ENCODE measurements at regions not wholly inside any gene's neighbourhood (a gene's known extent, or its start where the extent isn't known, plus 50 kb on each side); places are given as distances from the start of the nearest gene placed in this dataset.

GRCh38 chr1:223014142-223014873 lies 128.7 kb downstream of the TLR5 start:
- CTCF ChIA-PET = interaction anchor here (0.7 kb wide), 2 partner anchors 198 to 1289 kb away, joined by 4 to 7 read pairs; no protein-coding TSS in a partner anchor
- Histone ChIP-seq H3K4me2 (no peak overlapping the region), H3K4me3 (no peak overlapping the region), H3K27me3 (ENCODE audit: insufficient read depth, low read depth) (no peaks in the 10 kb centered on the region), H3K27ac (no peak overlapping the region), H3K36me3 (ENCODE audit: low read depth) (no peaks in the 10 kb centered on the region), H4K20me1 (ENCODE audit: insufficient read depth) (no peaks in the 10 kb centered on the region), H3K9me3 (ENCODE audit: insufficient read depth, low read depth) (no peaks in the 10 kb centered on the region), H3K4me1 (replicated peaks; ENCODE audit: insufficient read depth) (no peaks in the 10 kb centered on the region), H3F3A (ENCODE audit: insufficient read depth, low read depth) (no peaks in the 10 kb centered on the region), H3K79me2 (ENCODE audit: low read depth) (no peaks in the 10 kb centered on the region), H3K9me2 (ENCODE audit: insufficient read depth) (no peaks in the 10 kb centered on the region), H2AFZ (no peak overlapping the region)
- no peak for TF ChIP-seq EZH2 (IDR thresholded peaks at IDR 0.05; ENCODE audit: low read depth)
- TF ChIP-seq CTCF (conservative IDR thresholded peaks at IDR 0.05) = no peak
- intact Hi-C loops (cut with micrococcal nuclease; ENCODE audit: unreplicated experiment) = no loop called here
- no TSS peak for BruUV-seq (replicated peaks)
- POLR2A ChIA-PET (ENCODE audit: unreplicated experiment) = no interaction called here
- DNase-seq = no peak

- H3K9me3 ChIP-seq (ENCODE audit: insufficient read depth, low read depth) = no peaks in the 10 kb centered on the region
- H3K36me3 ChIP-seq (ENCODE audit: low read depth) = no peaks in the 10 kb centered on the region
- no peak for TF ChIP-seq EZH2 (IDR thresholded peaks at IDR 0.05; ENCODE audit: low read depth)
- no peak for TF ChIP-seq CTCF (conservative IDR thresholded peaks at IDR 0.05)
- no peak overlapping the region for H3K27ac ChIP-seq
- ChIA-PET POLR2A (ENCODE audit: unreplicated experiment) (no interaction called here), CTCF (no interaction called here)
- H3K4me3 ChIP-seq = no peak overlapping the region
- intact Hi-C loops (cut with micrococcal nuclease; ENCODE audit: unreplicated experiment) = no loop called here
- H3K9me2 ChIP-seq (ENCODE audit: insufficient read depth) = no peaks in the 10 kb centered on the region
- H3K27me3 ChIP-seq (ENCODE audit: insufficient read depth, low read depth) = no peaks in the 10 kb centered on the region
- no peak for DNase-seq
- H2AFZ ChIP-seq = no peak overlapping the region
- H3K79me2 ChIP-seq (ENCODE audit: low read depth) = no peaks in the 10 kb centered on the region
- no peaks in the 10 kb centered on the region for H3F3A ChIP-seq (ENCODE audit: insufficient read depth, low read depth)
- no peaks in the 10 kb centered on the region for H3K4me1 ChIP-seq (replicated peaks; ENCODE audit: insufficient read depth)
- no TSS peak for BruUV-seq (replicated peaks)
- no peak overlapping the region for H3K4me2 ChIP-seq
- H4K20me1 ChIP-seq (ENCODE audit: insufficient read depth) = no peaks in the 10 kb centered on the region
Observed at GRCh38 chr1:223016381-223016780, 126.7 kb downstream of the TLR5 start.

- no peak for TF ChIP-seq EZH2 (IDR thresholded peaks at IDR 0.05; ENCODE audit: low read depth)
- TF ChIP-seq CTCF (conservative IDR thresholded peaks at IDR 0.05) = no peak
- H3K9me2 ChIP-seq (ENCODE audit: insufficient read depth) = no peaks in the 10 kb centered on the region
- intact Hi-C loops (cut with micrococcal nuclease; ENCODE audit: unreplicated experiment) = no loop called here
Observed at GRCh38 chr1:223016890-223017289, 126.2 kb downstream of the TLR5 start.

More at GRCh38 chr1:223016890-223017289, 126.2 kb downstream of the TLR5 start:
- H3K4me1 ChIP-seq (replicated peaks; ENCODE audit: insufficient read depth) = no peaks in the 10 kb centered on the region
- no peak overlapping the region for H3K27ac ChIP-seq
- ChIA-PET POLR2A (ENCODE audit: unreplicated experiment) (no interaction called here), CTCF (no interaction called here)
- no peaks in the 10 kb centered on the region for H3K79me2 ChIP-seq (ENCODE audit: low read depth)
- H3K4me2 ChIP-seq = no peak overlapping the region
- H3K27me3 ChIP-seq (ENCODE audit: insufficient read depth, low read depth) = no peaks in the 10 kb centered on the region
- no peaks in the 10 kb centered on the region for H3K9me3 ChIP-seq (ENCODE audit: insufficient read depth, low read depth)
- H3F3A ChIP-seq (ENCODE audit: insufficient read depth, low read depth) = no peaks in the 10 kb centered on the region
- no peak overlapping the region for H3K4me3 ChIP-seq
- no peaks in the 10 kb centered on the region for H4K20me1 ChIP-seq (ENCODE audit: insufficient read depth)
- DNase-seq = no peak
- H3K36me3 ChIP-seq (ENCODE audit: low read depth) = no peaks in the 10 kb centered on the region
- no peak overlapping the region for H2AFZ ChIP-seq
- BruUV-seq (replicated peaks) = no TSS peak

Data from PC-9 (cell line).